GM21723 (cell line): ENCODE measurements at regions not wholly inside any gene's neighbourhood (a gene's known extent, or its start where the extent isn't known, plus 50 kb on each side); places are given as distances from the start of the nearest gene placed in this dataset.
"Not testable (repeated sequence)": the region's sequence is repeated elsewhere in the genome, so short reads cannot be mapped to it uniquely, and the experiment has no call there.

Source experiments
- ATAC-seq: cut with Tn5 transposase; IDR thresholded peaks from one replicate; pipeline ENCODE4 v1.9.1; 2021; ENCODE audit warnings: mild to moderate bottlenecking, moderate library complexity; ENCODE audit not compliant: unreplicated experiment

- ATAC-seq: no peak
Measured at GRCh38 chr1:178020968-178021640, 51.2 kb upstream of the SEC16B start.

GRCh38 chr1:178021950-178022349 is 52.1 kb upstream of the SEC16B start:
- ATAC-seq: no peak

- ATAC-seq: no peak
Measured at GRCh38 chr1:178023181-178023618, 53.3 kb upstream of the SEC16B start.

- ATAC-seq: no peak
Measured at GRCh38 chr1:178024504-178024903, 54.6 kb upstream of the SEC16B start.

GRCh38 chr1:178025613-178026356 is 55.9 kb upstream of the SEC16B start:
- no peak for ATAC-seq

- no peak for ATAC-seq
Measured at GRCh38 chr1:178028841-178029481, 59.1 kb upstream of the SEC16B start.

GRCh38 chr1:178030467-178030866 is 60.6 kb upstream of the SEC16B start:
- ATAC-seq: no peak

GRCh38 chr1:178031856-178032320 is 62.0 kb upstream of the RASAL2 start:
- ATAC-seq: peak; percentile 97

GRCh38 chr1:178033019-178033418 is 60.9 kb upstream of the RASAL2 start:
- ATAC-seq: no peak

- ATAC-seq: no peak
Measured at GRCh38 chr1:178034676-178035075, 59.2 kb upstream of the RASAL2 start.

- no peak for ATAC-seq
Measured at GRCh38 chr1:178036090-178036489, 57.8 kb upstream of the RASAL2 start.

GRCh38 chr1:178037510-178038253 is 56.2 kb upstream of the RASAL2 start:
- ATAC-seq: no peak

- no peak for ATAC-seq
Measured at GRCh38 chr1:178038372-178038771, 55.5 kb upstream of the RASAL2 start.

GRCh38 chr1:178039891-178040290 is 54.0 kb upstream of the RASAL2 start:
- no peak for ATAC-seq

- ATAC-seq: not testable (repeated sequence)
Measured at GRCh38 chr1:178043940-178044339, 50.0 kb upstream of the RASAL2 start.
